Astrocyte (in vitro differentiated cells and primary cell): ENCODE measurements at regions not wholly inside any gene's neighbourhood (a gene's known extent, or its start where the extent isn't known, plus 50 kb on each side); places are given as distances from the start of the nearest gene placed in this dataset.

Source experiments
- CTCF ChIP-seq: IDR thresholded peaks from 2 replicates; pipeline ENCODE4 v1.5.1; 2011; ENCODE audit warnings: low read depth, mild to moderate bottlenecking, inconsistent platforms, low read length, moderate library complexity; ENCODE audit not compliant: insufficient read depth
- EZH2 ChIP-seq: IDR thresholded peaks from 2 replicates; pipeline ENCODE4 v1.6.1; 2012; ENCODE audit warnings: mild to moderate bottlenecking, low read length, inconsistent platforms; ENCODE audit not compliant: insufficient read depth

- TF ChIP-seq EZH2 = no peak
- no peak for TF ChIP-seq CTCF
Measured at GRCh38 chr3:76624164-76624563, 415.7 kb upstream of the ROBO2 start.
